Psoas muscle (tissue), 7 donors: ENCODE measurements at regions not wholly inside any gene's neighbourhood (a gene's known extent, or its start where the extent isn't known, plus 50 kb on each side); places are given as distances from the start of the nearest gene placed in this dataset.

Experiments
- ATAC-seq, 4 donors: fragments of 200-7000 bp; cut with Tn5 transposase; one replicate each; pipeline ENCODE4 v1.9.1; 2020; ENCODE audit warnings: moderate library complexity in 3 of 4, mild to moderate bottlenecking in 2 of 4
- DNase-seq, 2 donors: peaks; one replicate each; pipeline ENCODE4 v3.0.0-alpha.2; 2020
- H3K27ac ChIP-seq: fragments of 200-600 bp; one replicate; pipeline ENCODE4 v1.8.0; 2022
- H3K27me3 ChIP-seq, 3 donors: fragments of 200-600 bp in 1 of 3; one replicate each; pipeline versions ENCODE4 v1.6.1 to v1.8.0; 2013 to 2022; ENCODE audit warnings: low read length in 2 of 3, mild to moderate bottlenecking in 2 of 3, moderate library complexity in 1 of 3; ENCODE audit not compliant: insufficient read depth in 3 of 3
- H3K36me3 ChIP-seq, 2 donors: fragments of 200-600 bp in 1 of 2; one replicate each; pipeline versions ENCODE4 v1.6.1 to v1.8.0; 2013 to 2022; ENCODE audit warnings: low read depth in 1 of 2, mild to moderate bottlenecking in 1 of 2, moderate library complexity in 1 of 2; ENCODE audit not compliant: insufficient read depth in 1 of 2
- H3K4me1 ChIP-seq: fragments of 200-600 bp; one replicate; pipeline ENCODE4 v1.8.0; 2022
- H3K4me3 ChIP-seq: fragments of 200-600 bp; one replicate; pipeline ENCODE4 v1.8.0; 2022; ENCODE audit warnings: mild to moderate bottlenecking
- H3K9me3 ChIP-seq: fragments of 200-600 bp; one replicate; pipeline ENCODE4 v1.8.0; 2022
- CTCF ChIP-seq: fragments of 200-600 bp; IDR thresholded peaks from one replicate; pipeline ENCODE4 v1.8.0; 2022; ENCODE audit warnings: antibody characterized with exemption
- WGBS, 3 donors: extraction: QIAGEN DNeasy Blood & Tissue Kit; methylation state at CpG; one replicate each; pipeline versions ENCODE4 v1.1.6 to v1.1.7; 2013; 5-methylcytosine and 5-hydroxymethylcytosine counted together
- intact Hi-C, 2 donors: fragments of 100-400 bp; cut with DNase I; formaldehyde crosslinking; loops; one replicate each; pipeline versions ENCODE4 v1.11.0 to v1.14.2; 2022
- donor health status: healthy with polysubstance abuse.
- donor health status: DM: no; HTN: no; CAD: no; lungs with moderate emphysema.
- donor health status: Bipolar disorder and iron deficiency.
- donor health status: healthy.
- donor health status: DM: yes; HTN: yes; CAD: no.
- donor health status: DM: no; HTN: no; CAD: no.
- donor health status: DM: yes; HTN: yes; CAD: no.

- Histone ChIP-seq H3K4me1 (no peaks in the 10 kb centered on the region), H3K4me3 (no peak overlapping the region), H3K27me3 (no peaks in the 10 kb centered on the region), H3K36me3 (no peaks in the 10 kb centered on the region), H3K27ac (no peak overlapping the region), H3K9me3 (no peaks in the 10 kb centered on the region)
- TF ChIP-seq CTCF, result no peak
- intact Hi-C loops, result no loop called here
- no peak for ATAC-seq
- no peak for DNase-seq
Measured at GRCh38 chr2:55999231-55999630, 75.6 kb upstream of the EFEMP1 start.

GRCh38 chr2:55999790-56000189 lies 76.2 kb upstream of the EFEMP1 start:
- WGBS, 3 donors, result 26 to 36% (median 33%) methylated on average over 2 of the region's 2 CpGs
- no peaks in the 10 kb centered on the region for H3K4me1 ChIP-seq
- H3K9me3 ChIP-seq, result no peaks in the 10 kb centered on the region
- no peak overlapping the region for H3K27ac ChIP-seq
- H3K4me3 ChIP-seq, result no peak overlapping the region
- H3K36me3 ChIP-seq, result no peaks in the 10 kb centered on the region
- no peak for ATAC-seq
- no peaks in the 10 kb centered on the region for H3K27me3 ChIP-seq
- no peak for TF ChIP-seq CTCF
- DNase-seq, result no peak
- intact Hi-C loops, result no loop called here

- intact Hi-C loops, result no loop called here
- Histone ChIP-seq H3K27me3 (no peaks in the 10 kb centered on the region), H3K27ac (no peak overlapping the region), H3K4me1 (no peaks in the 10 kb centered on the region), H3K9me3 (no peaks in the 10 kb centered on the region), H3K36me3 (no peaks in the 10 kb centered on the region), H3K4me3 (no peak overlapping the region)
- no peak for DNase-seq
- ATAC-seq, result no peak
- WGBS, 3 donors, result 5 to 10% (median 9%) methylated on average over 1 of the region's 1 CpG
- no peak for TF ChIP-seq CTCF
Measured at GRCh38 chr2:56001947-56002346, 78.4 kb upstream of the EFEMP1 start.

- intact Hi-C loops, result loop anchor here in 1 of 2 donors (2.0 kb wide), 1 partner anchor 290 kb away; no protein-coding TSS in a partner anchor
- Histone ChIP-seq H3K9me3 (no peaks in the 10 kb centered on the region), H3K27ac (no peak overlapping the region), H3K36me3 (no peaks in the 10 kb centered on the region), H3K4me1 (no peaks in the 10 kb centered on the region), H3K4me3 (no peak overlapping the region), H3K27me3 (no peaks in the 10 kb centered on the region)
- TF ChIP-seq CTCF, result no peak
- ATAC-seq (peak in 1 of 4 donors; percentile 60), DNase-seq (peak; percentile 37 to 71)
- WGBS, 3 donors, result 15 to 17% (median 17%) methylated on average over 8 of the region's 8 CpGs
Measured at GRCh38 chr2:56008661-56009431, 85.3 kb upstream of the EFEMP1 start.
